Activated effector memory CD4-positive, alpha-beta T cell treated with Interleukin-2 at 50 U/mL for 16 hours (primary cell): ENCODE measurements at regions not wholly inside any gene's neighbourhood (a gene's known extent, or its start where the extent isn't known, plus 50 kb on each side); places are given as distances from the start of the nearest gene placed in this dataset.

Experiments
- DNase-seq: peaks from one replicate; pipeline ENCODE4 v3.0.0-alpha.2; 2020

DNA sequence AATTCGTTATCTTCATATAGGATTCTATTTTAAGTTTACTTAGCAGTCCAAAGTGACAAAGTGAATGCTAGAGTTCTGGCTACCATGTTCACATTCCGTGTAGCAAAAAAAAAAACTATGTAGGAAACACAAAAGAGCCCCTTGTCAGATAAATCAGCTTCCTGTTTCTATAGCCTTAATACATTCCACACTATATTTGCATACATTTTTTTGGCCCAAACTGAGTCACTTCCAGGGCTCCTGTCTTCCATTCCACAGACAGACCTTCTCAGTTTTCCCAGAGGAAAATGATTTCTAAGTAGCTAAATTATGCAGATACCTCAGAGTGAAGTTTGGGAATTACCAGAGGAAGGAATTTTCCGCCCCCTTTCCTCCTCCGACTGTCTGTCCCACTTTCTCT lies 841.9 kb upstream of the HS3ST1 start:
- DNase-seq, result no peak

DNA sequence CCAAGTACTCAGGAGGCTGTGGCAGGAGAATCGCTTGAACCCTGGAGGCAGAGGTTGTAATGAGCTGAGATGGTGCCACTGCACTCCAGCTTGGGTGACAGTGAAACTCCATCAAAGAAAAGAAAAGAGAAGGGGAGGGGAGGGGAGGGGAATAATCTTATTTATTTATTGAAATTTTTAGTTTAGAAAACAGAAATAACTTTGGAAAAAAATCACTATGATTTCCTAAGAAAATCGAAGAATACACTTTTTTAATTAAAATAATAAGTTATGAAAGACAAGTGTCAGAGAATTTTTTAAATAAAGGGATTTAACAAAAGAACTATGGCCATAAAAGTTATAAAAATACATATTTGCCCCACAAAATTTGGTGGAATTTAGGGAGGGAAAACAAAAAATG lies 836.9 kb upstream of the HS3ST1 start:
- DNase-seq, result no peak

DNA sequence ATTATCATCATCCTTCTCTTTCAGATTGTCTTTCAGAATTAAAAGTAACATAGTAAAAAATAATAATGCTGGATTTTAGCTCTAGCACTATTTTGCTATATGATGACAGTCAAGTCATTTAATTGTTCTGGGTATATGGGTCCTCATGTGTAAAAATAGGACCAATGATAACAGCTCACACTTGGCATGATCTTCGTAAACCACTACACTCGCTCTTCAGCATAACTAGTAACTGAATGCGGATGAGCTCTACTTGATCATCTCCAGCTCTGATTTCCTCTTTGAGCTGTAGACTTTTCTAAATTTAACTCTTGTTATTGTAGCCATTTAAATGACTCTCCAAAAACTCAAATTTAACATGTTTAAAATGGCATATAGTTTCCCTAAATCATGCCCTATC lies 831.8 kb upstream of the HS3ST1 start:
- no peak for DNase-seq

DNA sequence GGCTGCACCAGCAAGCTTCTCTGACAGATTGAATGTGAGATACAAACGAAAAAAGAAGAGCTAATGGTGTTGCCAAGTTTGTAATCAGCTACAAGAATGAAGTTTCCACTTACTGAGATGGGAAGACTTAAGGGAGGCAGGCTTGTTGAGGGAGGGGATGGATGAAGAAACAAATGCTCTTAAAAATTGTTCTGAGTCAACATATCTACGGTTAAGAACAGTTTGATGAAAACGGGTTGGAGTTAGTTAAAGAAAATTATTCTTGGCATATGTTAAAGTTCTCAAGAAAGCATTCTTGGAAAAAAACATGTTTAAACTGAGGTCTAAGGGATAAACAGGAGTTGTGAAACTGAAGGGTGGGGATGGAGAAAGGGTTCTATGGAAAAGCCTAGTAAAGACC lies 816.3 kb upstream of the HS3ST1 start:
- no peak for DNase-seq

DNA sequence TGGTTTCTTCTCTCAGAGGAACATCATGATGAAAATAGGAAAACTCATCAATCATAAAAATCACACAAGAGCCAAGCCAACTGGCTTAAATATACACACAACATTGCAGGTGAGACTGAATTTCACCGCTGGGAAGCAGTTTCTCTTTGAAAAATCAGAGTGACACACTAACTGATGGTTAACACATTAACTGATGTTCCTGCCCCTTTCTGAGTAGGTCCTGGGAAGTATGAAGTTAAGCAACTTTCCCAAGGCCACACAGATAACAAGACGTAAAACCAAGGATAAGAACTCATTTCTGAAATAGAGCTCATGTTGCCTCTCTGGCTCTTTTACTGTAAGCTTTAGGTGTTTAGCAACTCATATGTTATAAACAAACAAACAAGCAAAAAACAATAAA lies 813.7 kb upstream of the HS3ST1 start:
- DNase-seq, result no peak

DNA sequence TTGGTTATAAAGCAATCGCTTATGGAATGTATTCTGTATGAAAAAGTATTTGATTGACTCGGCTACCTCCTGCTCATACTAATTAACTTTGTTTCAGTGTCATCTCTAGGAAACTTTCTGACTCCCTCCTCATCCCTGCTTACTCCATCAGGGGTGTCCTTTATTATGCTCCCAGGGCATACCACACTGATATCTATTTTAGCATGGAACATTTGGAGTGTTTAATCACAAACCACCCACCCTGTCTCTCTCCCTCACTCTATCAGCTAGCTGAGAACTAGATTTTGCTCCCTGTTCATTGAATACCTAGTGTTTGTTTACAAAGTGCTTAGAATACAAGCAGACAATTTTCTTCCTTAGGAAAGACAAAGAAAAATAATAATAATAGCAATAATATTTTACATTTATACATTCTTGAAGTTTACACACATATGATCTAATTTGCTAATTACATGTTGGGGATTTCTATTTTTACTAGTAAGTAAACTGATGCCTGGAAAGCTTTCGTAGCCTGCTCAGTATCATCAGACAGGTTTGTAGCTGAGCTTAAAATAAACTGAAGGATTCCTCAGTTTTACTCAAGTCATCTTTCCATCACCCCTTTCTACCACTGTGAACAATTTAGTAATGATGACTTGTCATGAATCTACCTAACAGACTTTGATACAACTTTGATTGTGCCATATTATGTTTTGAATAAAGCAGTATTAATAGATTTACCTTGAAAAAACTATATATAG lies 811.4 kb upstream of the HS3ST1 start:
- DNase-seq, result no peak

DNA sequence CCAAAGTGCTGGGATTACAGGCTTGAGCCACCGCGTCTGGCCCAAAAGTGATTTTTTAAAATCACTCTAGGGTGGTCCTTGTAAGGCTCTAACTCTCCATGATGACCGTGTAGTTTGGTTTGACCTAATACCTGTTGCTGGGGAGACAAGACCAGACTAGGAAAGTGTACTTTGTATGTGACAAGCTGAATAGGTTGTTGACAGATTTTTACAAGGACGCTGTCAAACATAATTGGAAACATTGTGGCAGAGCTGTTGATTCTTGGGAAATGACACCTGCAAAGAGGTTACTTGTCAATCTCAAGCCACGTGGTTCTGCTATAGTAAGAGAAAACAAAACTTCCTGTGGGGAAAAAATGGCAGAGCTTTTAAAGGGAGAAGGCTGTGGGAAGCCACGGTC lies 802.4 kb upstream of the HS3ST1 start:
- no peak for DNase-seq

DNA sequence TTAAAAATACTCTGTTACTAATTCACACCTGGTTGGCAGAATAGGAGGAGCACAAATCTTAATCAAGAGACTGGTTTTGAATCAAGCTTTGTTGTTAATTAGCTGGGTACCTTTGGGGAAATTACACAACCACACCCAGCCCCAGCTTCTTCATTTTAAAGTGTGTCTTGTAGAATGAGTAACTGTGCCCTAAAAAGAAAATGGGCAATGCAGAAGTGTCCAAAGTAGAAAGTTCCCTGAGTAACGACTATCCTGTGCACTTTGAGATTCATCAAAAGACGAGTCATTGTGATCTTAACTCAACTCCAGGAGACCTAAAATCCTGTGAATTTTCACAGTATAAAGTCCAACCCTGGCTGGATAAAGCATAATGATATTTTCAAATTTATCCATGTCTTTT lies 792.3 kb upstream of the HS3ST1 start:
- DNase-seq, result no peak

DNA sequence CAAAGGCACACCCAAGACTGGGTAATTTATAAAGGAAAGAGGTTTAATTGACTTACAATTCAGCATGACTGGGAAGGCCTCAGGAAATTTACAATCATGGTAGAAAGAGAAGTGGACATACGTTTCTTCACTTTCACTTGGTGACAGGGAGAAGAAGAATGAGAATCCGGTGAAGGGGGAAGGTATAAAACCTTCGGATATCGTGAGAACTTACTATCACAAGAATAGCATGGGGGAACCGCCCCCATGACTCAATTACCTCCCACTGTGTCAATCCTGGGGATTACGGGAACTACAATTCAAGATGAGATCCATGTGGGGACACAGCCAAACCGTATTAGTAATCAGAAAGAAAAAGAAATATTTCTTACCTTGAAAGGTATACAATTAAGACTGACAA lies 782.9 kb upstream of the HS3ST1 start:
- no peak for DNase-seq

DNA sequence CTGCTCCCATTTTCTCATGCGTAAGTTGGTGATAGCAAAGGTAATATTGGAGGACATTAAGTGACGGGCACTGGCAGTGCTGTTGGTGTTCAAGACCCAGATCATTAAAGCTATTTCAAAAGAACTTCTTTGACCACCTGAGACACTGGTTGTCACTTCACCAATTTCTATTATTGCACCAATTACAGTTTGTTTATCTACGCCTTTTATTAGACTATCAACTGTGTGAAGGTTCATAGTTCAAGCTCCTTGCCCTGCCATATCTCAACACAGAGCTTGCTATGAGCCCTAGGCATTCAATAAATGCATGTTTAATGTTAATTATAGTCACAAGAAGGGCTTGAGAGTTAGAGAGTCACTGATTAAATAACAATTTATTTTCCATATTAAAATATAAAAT lies 778.7 kb upstream of the HS3ST1 start:
- no peak for DNase-seq

DNA sequence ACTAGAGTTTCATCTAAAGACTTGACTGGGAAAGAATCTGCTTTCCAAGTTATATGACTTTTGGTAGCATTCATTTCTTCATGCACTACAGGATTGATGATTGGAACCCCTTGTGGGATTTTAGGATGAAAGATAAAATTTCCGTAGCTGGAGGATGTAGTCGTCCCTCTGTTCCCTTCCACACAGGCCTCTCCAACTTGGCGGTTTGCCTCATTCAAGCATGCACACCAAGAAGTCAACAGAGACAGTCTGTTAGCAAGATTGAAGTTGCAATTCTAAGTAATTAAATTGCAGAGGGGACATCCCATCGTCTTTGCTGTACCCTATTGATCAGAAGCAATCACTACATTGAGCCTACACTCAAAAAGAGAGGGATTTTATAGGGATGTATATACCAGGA lies 777.4 kb upstream of the HS3ST1 start:
- DNase-seq, result no peak

DNA sequence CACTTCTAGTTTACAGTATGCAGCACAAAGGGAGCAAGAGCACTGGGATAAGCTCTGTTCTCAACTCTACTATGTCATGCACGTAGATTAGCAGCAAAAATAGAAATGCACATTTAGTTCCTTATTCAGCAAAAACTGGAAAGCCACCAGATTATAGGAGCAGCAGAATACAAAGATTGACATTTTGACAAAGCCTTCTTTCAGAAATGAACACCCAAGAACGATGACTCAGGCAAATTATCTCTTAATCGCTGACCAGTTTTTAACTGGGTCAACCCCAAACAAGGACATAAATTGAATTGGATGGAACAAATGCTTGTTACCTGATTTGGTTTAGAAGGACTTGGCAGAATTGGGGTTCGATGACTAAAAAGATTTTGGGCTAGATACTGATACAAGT lies 775.3 kb upstream of the HS3ST1 start:
- DNase-seq, result no peak

DNA sequence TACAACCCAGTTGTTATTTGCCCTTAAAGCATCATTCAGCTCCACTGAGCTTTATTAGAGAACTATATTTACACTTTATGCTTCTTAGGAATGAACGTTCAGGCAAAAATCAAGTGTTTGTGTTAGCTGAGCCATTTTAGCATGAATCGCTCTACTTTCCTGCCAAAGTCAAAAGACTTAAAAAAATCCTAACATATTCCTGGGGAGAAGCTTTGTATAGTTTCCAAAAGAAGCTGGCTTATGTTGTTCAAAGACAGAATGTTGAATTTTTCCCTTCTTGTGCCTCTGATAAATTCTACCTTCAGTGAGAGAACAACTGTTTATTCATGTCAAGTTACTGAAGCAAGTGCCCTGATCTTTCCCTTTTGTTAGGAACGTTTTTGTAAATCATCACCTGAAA lies 771.5 kb upstream of the HS3ST1 start:
- no peak for DNase-seq

DNA sequence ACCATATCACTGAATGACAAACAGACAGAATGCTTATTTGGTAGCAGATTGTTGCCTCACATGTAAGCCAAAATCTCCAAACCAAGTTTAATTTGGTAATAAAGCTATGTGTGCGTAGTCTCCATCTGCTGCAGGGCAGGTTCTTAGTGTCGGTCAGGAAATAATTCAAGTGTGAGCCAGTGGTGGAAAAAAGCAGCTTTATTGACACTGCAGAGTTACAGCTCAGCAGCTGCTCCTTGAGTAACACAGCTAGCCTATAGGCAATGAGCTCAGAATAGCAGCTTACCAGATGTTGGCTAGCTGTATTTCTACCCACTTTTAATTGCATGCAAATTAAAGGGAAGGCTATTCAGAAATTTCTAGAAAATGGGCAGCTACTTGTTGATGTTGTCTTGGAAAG lies 757.8 kb upstream of the HS3ST1 start:
- no peak for DNase-seq

DNA sequence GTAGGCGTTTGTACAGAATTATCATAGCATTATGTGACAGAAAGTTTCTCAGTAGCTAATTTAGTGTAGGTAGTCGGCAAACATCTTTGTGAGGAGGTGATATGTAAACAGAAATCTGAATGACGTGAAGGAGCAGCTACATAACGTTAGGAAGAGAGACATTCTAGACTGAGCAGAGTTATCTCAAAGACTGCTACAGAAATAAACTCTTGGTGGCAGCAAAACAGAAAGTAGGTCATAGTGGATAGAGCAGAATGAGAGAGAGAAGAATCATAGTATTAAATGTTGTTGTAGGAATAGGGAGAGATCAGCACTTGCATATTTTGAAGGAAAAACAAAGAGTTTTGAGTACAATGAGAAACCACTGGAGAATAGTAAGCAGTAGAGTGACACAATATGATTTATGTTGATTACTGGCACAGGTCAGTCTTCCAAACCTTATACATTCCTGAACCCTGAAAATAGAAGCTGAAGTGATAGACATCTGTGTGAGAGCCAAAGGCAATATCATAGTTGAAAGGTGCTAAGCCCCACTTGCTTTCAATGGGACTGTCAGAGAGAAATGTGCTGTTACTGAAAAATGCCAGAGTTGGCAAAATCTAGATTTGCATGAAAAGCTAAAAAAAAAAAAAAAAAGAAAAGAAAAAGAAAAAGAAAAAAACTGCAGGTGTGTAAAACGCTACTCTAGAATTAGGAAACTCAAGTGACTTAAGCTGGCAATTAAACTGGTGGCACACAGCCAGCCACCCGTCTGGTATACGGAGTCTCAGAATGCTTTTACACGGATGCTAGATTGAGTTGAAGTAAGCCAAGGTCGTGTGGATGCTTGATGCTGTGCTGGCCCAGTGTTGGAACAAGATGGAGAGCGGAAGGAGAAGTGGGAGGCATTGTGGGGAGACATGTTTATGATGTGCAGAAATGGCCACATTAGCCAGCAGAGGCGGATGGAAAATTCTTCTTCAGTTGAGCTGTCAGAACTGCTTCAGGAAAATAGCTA lies 750.2 kb upstream of the HS3ST1 start:
- no peak for DNase-seq

DNA sequence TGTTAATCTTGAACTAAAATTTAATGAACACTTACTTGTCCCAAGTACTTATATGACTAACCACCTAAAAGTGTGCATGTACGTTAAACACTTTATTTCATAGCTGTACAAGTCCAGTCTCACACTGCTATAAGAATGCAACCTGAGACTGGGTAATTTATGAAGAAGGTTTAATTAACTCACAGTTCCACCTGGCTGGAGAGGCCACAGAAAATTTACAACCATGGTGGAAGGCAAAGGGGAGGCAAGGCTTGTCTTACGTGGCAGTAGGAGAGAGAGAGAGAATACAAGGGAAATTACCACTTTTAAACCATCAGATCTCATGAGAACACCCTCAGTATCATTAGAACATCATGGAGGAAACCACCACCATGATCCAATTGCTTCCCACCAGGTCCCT lies 748.7 kb upstream of the HS3ST1 start:
- no peak for DNase-seq

DNA sequence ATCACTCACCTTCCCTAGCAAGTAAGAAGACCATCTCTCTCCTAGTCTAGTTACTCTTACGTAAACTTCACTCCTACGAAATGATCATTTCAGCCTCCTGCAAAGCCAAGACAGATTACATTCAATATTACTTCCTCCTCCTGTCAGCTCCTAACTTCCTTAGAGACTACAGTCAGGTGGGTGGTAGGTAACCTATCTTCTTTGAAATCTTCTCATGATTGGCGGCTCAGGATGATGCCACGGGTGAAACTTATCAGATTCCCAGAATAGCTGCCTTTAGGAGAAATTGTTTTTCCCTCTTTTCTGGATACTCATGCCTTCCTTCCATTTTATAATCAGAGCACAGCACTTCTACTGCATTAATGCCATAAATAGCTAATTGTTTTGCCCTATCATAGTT lies 744.8 kb upstream of the HS3ST1 start:
- no peak for DNase-seq

DNA sequence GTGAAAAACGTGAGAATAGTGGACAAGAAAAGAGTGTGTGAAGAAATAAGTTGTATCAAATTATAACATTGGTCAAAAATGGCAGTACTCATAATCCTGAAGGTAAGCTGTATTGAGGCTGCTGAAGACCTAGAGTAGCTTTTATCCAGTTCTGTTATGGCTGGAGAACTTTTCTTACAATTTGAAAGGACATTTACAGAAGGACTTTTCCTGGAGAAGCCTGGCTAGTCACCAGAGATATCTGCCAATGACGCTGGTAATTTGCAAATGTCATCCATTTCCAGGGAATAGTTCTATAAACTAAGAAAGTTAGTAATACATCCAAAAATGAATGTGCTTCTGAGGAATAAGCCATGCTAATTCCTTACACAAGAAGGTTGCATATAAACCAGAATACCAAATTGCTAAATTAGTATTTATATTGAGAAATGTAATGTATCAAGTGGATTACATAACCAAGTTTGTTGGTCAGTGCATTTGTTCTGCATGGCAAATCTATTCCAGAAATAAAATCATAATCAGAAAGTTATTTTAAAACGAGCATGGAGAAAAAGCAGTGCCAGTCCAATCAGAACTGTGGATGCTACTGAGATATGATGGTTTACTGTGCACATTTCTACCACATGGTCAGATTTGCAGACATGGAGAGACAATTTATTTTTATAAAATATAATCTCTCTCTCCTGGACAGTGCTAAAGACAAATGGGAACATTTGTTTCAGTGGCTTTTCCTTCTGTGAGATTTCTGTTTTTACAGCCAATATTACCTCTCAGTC lies 743.7 kb upstream of the HS3ST1 start:
- no peak for DNase-seq

DNA sequence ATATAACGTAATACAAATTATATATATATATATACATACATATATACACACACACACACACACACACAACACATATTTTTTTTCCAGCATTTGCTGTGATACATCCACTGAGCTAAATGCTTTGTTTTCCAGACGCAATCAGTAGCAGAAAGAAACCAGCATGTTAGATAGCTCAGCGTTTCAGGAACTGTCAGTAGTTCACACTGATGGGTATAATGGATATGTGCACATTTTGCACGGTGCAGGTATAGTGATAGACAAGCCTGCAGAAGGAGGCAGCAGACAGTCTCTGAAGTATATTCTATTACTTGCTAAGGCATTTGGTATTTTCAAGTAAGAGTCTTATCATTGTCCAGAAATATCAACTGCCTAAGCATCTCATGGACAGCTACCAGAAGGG lies 741.6 kb upstream of the HS3ST1 start:
- no peak for DNase-seq

DNA sequence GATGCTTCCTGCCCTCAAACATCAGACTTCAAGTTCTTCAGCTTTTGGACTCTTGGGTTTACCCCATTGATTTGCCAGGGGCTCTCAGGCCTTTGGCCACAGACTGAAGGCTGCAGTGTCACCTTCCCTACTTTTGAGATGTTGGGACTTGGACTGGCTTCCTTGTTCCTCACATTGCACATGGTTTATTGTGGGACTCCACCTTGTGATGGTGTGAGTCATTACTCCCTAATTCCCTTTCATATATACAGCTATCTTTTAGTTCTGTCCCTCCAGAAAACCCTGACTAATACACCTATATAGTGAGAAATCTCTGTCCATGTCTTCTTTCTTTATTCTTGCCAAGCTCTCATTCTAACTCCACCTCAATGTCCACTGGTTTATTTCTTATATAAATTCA lies 736.9 kb upstream of the HS3ST1 start:
- no peak for DNase-seq

DNA sequence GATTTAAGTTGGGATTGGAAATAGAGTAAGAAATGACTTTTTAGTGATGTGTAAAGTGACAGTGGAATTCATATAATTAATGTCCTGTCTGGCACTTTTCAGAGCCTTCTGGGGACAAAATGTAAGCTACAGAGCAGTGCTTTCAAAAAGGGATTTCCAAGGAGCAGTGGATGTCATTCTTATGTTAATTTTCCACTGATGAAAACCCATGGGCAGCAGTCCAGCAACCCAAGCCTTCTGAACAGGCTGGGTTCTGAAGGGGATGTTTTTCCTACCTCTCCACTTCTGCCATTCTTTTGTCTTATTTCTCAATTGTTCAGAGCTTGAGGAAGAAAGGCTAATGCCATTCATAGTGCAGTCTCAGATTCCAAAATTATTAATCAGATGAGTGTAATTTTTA lies 717.6 kb upstream of the HS3ST1 start:
- DNase-seq, result no peak

DNA sequence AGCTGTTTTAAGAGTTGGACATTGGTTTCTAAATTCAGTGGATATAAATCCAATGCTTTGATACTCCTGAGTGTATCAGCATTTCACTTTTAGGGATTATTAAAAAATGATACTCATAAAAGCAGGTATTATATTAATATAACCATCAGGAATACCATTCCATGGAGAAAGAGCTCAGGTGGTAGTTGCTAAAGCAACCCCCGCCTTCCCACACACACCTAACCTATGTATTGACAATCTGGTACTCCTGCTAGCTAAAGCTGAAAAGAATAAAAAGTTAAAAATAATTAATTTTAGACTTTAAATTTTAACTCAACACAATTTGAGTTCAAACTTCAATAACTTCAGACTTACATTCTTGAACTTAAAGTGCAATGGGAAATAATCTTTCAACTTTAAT lies 717.1 kb upstream of the HS3ST1 start:
- DNase-seq, result no peak

DNA sequence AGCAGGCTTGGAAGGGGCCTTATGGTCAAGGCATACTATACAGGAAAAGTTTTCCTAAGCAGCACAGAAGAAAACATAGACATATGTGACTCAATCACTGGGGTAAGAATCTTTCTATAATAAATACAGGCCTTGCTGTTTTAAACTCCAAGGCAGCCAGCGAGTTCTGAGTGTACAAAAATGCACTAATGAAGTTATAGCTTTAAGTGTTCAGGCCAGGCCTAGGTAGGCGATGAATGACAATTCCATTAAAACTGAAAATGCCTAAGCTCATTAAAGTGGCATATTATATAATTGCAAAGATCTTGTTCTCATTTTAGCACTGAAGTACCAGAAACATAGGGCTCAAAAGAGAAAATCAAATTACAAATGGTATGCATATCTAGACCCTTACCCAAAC lies 716.4 kb upstream of the HS3ST1 start:
- DNase-seq, result no peak

DNA sequence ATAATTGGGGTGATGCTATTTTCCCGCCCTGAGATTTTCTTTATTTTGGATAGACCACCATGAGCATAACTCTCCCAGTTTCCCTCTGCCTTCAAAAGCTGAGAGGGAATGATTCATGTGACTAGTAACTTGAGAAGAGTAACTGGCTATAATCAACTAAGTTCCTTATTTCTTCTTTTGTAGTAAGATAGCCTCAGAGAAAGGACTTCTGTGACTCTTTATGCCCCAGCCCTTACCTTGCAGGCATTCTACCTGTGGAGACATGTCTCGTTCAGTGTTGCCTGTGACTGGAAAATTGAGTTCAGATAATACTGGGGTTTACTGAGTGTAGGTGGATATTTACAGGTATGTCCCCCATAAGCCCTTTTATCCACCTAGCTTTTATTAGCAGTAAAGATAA lies 715.4 kb upstream of the HS3ST1 start:
- no peak for DNase-seq
